HEK293 (cell line): ENCODE measurements at regions not wholly inside any gene's neighbourhood (a gene's known extent, or its start where the extent isn't known, plus 50 kb on each side); places are given as distances from the start of the nearest gene placed in this dataset.
"Not testable (repeated sequence)": the region's sequence is repeated elsewhere in the genome, so short reads cannot be mapped to it uniquely, and the experiment has no call there.

Source experiments
- CTCF ChIA-PET: fragments of 350-600 bp; formaldehyde crosslinking; extraction: SDS; loops from one replicate; lab custom pipeline; 2021; ENCODE audit warnings: antibody characterized with exemption; lab: Yijun Ruan, JAX
- POLR2A ChIA-PET: fragments of 300-600 bp; formaldehyde crosslinking; extraction: SDS; loops from one replicate; lab custom pipeline; 2020; ENCODE audit warnings: antibody characterized with exemption, inconsistent platforms; lab: Yijun Ruan, JAX
- H3K27ac ChIP-seq: fragments of 200-500 bp; sonication (Bioruptor generic); 2 replicates; pipeline ENCODE4 v1.5.1; 2014; ENCODE audit warnings: low read depth, low read length, control low read depth, inconsistent platforms; ENCODE audit errors: extremely low read depth
- H3K36me3 ChIP-seq, 2 experiments: fragments of 200-500 bp in 1 of 2; sonication (Bioruptor generic) in 1 of 2; 1 replicate in 1 of 2; 2 replicates in 1 of 2; pipeline ENCODE4 v1.5.1; 2014 to 2017; ENCODE audit warnings: inconsistent platforms in 2 of 2, low read length in 2 of 2; ENCODE audit not compliant: control insufficient read depth in 2 of 2, insufficient read depth in 1 of 2
- H3K4me1 ChIP-seq: fragments of 200-500 bp; sonication (Bioruptor generic); 2 replicates; pipeline ENCODE4 v1.5.1; 2014; ENCODE audit warnings: mild to moderate bottlenecking, low read length, inconsistent platforms; ENCODE audit not compliant: control insufficient read depth, insufficient read depth
- H3K4me3 ChIP-seq: 2 replicates; pipeline ENCODE4 v1.5.1; 2011; ENCODE audit warnings: low read depth, mild to moderate bottlenecking, control low read depth, low read length, moderate library complexity
- H3K9me3 ChIP-seq: fragments of 200-500 bp; sonication (Bioruptor generic); 2 replicates; pipeline ENCODE4 v1.5.1; 2014; ENCODE audit warnings: low read depth, low read length, inconsistent platforms; ENCODE audit not compliant: control insufficient read depth, insufficient read depth
- KLF10 ChIP-seq: fragments of 450-650 bp; IDR thresholded peaks from 2 replicates; pipeline ENCODE4 v1.5.1; 2018; ENCODE audit warnings: missing biosample characterization, mild to moderate bottlenecking, missing genetic modification characterization
- KLF9 ChIP-seq: fragments of 450-650 bp; formaldehyde crosslinking; IDR thresholded peaks from 2 replicates; pipeline ENCODE4 v1.5.1; 2016; ENCODE audit warnings: missing biosample characterization, missing genetic modification characterization, low read depth
- TCF7L2 ChIP-seq: IDR thresholded peaks from 2 replicates; pipeline ENCODE4 v1.6.1; 2011; ENCODE audit warnings: low read depth, mild to moderate bottlenecking, inconsistent platforms, low read length, moderate library complexity, borderline replicate concordance
- TRIM28 ChIP-seq: IDR thresholded peaks from 2 replicates; pipeline ENCODE4 v1.6.1; 2011; ENCODE audit warnings: low read length, control low read depth, borderline replicate concordance
- ZNF266 ChIP-seq: fragments of 450-650 bp; formaldehyde crosslinking; IDR thresholded peaks from 2 replicates; pipeline ENCODE4 v1.5.1; 2016; ENCODE audit warnings: missing biosample characterization, missing genetic modification characterization, low read depth
- ZNF514 ChIP-seq: fragments of 450-650 bp; formaldehyde crosslinking; IDR thresholded peaks from 2 replicates; pipeline ENCODE4 v1.5.1; 2016; ENCODE audit warnings: missing biosample characterization, missing genetic modification characterization
- ZNF549 ChIP-seq: fragments of 450-650 bp; IDR thresholded peaks from 2 replicates; pipeline ENCODE4 v1.5.1; 2018; ENCODE audit warnings: missing biosample characterization, missing genetic modification characterization, mild to moderate bottlenecking, inconsistent platforms, moderate library complexity
- ZNF660 ChIP-seq: fragments of 450-650 bp; IDR thresholded peaks from 2 replicates; pipeline ENCODE4 v1.5.1; 2018; ENCODE audit warnings: missing biosample characterization, mild to moderate bottlenecking, missing genetic modification characterization
- ZSCAN5A ChIP-seq: fragments of 450-650 bp; formaldehyde crosslinking; IDR thresholded peaks from 2 replicates; pipeline ENCODE4 v1.5.1; 2016; ENCODE audit warnings: missing biosample characterization, missing genetic modification characterization

GRCh38 chr1:121569428-121569827 is 384.7 kb downstream of the SRGAP2C start:
- CTCF ChIA-PET: no interaction called here
- H3K27ac ChIP-seq: no peak overlapping the region
- no peaks in the 10 kb centered on the region for H3K9me3 ChIP-seq
- H3K36me3 ChIP-seq: peaks cover 0 to 3% of the 10 kb centered on the region in 2 experiments; a peak in 1 of 3 replicates
- H3K4me3 ChIP-seq: no peak overlapping the region
- no peaks in the 10 kb centered on the region for H3K4me1 ChIP-seq
- TF ChIP-seq ZNF660 (tag by site-specific recombination): no peak
- no peak for TF ChIP-seq TCF7L2
- no peak for TF ChIP-seq KLF9
- no peak for TF ChIP-seq KLF10 (tag by site-specific recombination)
- POLR2A ChIA-PET: no interaction called here

GRCh38 chr1:121573881-121574504 is 389.2 kb downstream of the SRGAP2C start:
- POLR2A ChIA-PET, H3K36me3 ChIP-seq, H3K4me3 ChIP-seq, CTCF ChIA-PET, H3K27ac ChIP-seq, H3K4me1 ChIP-seq, H3K9me3 ChIP-seq: not testable (repeated sequence)

GRCh38 chr1:121574505-121574899 is 389.7 kb downstream of the SRGAP2C start:
- H3K9me3 ChIP-seq, H3K27ac ChIP-seq, POLR2A ChIA-PET, CTCF ChIA-PET, H3K36me3 ChIP-seq, H3K4me1 ChIP-seq, H3K4me3 ChIP-seq: not testable (repeated sequence)

- H3K36me3 ChIP-seq, H3K4me3 ChIP-seq, H3K9me3 ChIP-seq, CTCF ChIA-PET, H3K27ac ChIP-seq, H3K4me1 ChIP-seq, POLR2A ChIA-PET: not testable (repeated sequence)
Observed at GRCh38 chr1:121582898-121583297, 398.1 kb downstream of the SRGAP2C start.

- no peak overlapping the region for H3K4me3 ChIP-seq
- POLR2A ChIA-PET: no interaction called here
- no peak overlapping the region for H3K27ac ChIP-seq
- H3K9me3 ChIP-seq: no peaks in the 10 kb centered on the region
- CTCF ChIA-PET: no interaction called here
- no peaks in the 10 kb centered on the region for H3K36me3 ChIP-seq
- no peaks in the 10 kb centered on the region for H3K4me1 ChIP-seq
- TF ChIP-seq ZNF514 (tag by site-specific recombination) (no peak), TRIM28 (peak; percentile 55; the same call in 1 of the 2 replicates)
Observed at GRCh38 chr1:121586369-121587229, 401.8 kb downstream of the SRGAP2C start.

GRCh38 chr1:121587230-121587569 is 402.4 kb downstream of the SRGAP2C start:
- Histone ChIP-seq H3K4me1 (no peaks in the 10 kb centered on the region), H3K4me3 (no peak overlapping the region), H3K9me3 (no peaks in the 10 kb centered on the region), H3K36me3 (no peaks in the 10 kb centered on the region), H3K27ac (no peak overlapping the region)
- TF ChIP-seq ZNF549 (tag by site-specific recombination) (no peak), ZSCAN5A (no peak), ZNF266 (tag by site-specific recombination) (no peak)
- ChIA-PET CTCF (no interaction called here), POLR2A (no interaction called here)
